Lung (tissue), 11 donors: ENCODE measurements at regions not wholly inside any gene's neighbourhood (a gene's known extent, or its start where the extent isn't known, plus 50 kb on each side); places are given as distances from the start of the nearest gene placed in this dataset.
A peak's percentile ranks its signal among the peaks of the same experiment; 100 is the strongest.

Source experiments
- ATAC-seq: fragments of 200-7000 bp; cut with Tn5 transposase; one replicate; pipeline ENCODE4 v1.9.1; 2020; ENCODE audit warnings: moderate number of reproducible peaks; ENCODE audit not compliant: insufficient read depth, low FRiP score
- DNase-seq, 3 donors: peaks; one replicate each; pipeline ENCODE4 v3.0.0-alpha.2; 2013 to 2017
- H3K27ac ChIP-seq, 2 donors: one replicate each; pipeline ENCODE4 v1.5.1; 2013; ENCODE audit warnings: mild to moderate bottlenecking in 2 of 2, moderate library complexity in 2 of 2, control low read depth in 1 of 2, inconsistent platforms in 1 of 2, low read depth in 1 of 2, low read length in 1 of 2
- H3K27me3 ChIP-seq, 3 donors: one replicate each; pipeline ENCODE4 v1.5.1; 2013; ENCODE audit warnings: low read length in 2 of 3; ENCODE audit not compliant: control insufficient read depth in 3 of 3, insufficient read depth in 3 of 3
- H3K36me3 ChIP-seq, 4 donors: one replicate each; pipeline ENCODE4 v1.5.1; 2013; ENCODE audit warnings: low read length in 4 of 4, mild to moderate bottlenecking in 1 of 4, moderate library complexity in 1 of 4; ENCODE audit not compliant: control insufficient read depth in 4 of 4, insufficient read depth in 4 of 4
- H3K4me1 ChIP-seq, 5 donors: one replicate each; pipeline ENCODE4 v1.5.1; 2013; ENCODE audit warnings: low read length in 5 of 5, mild to moderate bottlenecking in 2 of 5, moderate library complexity in 1 of 5; ENCODE audit not compliant: control insufficient read depth in 5 of 5, insufficient read depth in 5 of 5
- H3K4me3 ChIP-seq: one replicate; pipeline ENCODE4 v1.5.1; 2013; ENCODE audit warnings: mild to moderate bottlenecking, control low read depth, moderate library complexity
- H3K9ac ChIP-seq, 2 donors: one replicate each; pipeline ENCODE4 v1.5.1; 2013; ENCODE audit warnings: low read length in 2 of 2, control low read depth in 1 of 2; ENCODE audit not compliant: insufficient read depth in 1 of 2
- H3K9me3 ChIP-seq, 4 donors: one replicate each; pipeline ENCODE4 v1.5.1; 2013; ENCODE audit warnings: low read length in 3 of 4, mild to moderate bottlenecking in 1 of 4, moderate library complexity in 1 of 4; ENCODE audit not compliant: control insufficient read depth in 4 of 4, insufficient read depth in 3 of 4
- CTCF ChIP-seq: IDR thresholded peaks from 2 replicates; pipeline ENCODE4 v1.5.1; 2012; ENCODE audit warnings: mild to moderate bottlenecking; ENCODE audit errors: control extremely low read depth, extremely low read depth
- WGBS, 2 donors: extraction: QIAGEN DNeasy Blood & Tissue Kit; methylation state at CpG; one replicate each; pipeline ENCODE4 v1.1.7; 2013; 5-methylcytosine and 5-hydroxymethylcytosine counted together
- donor health status: control.
- donor health status: control.
- donor health status: Bipolar disorder and iron deficiency.
- donor health status: healthy.
- donor health status: DM: yes; HTN: yes; CAD: no.

- H3K9me3 ChIP-seq = no peaks in the 10 kb centered on the region
- WGBS, 2 donors = 87 to 88% methylated on average over 1 of the region's 1 CpG
- no peak for ATAC-seq
- DNase-seq = no peak
- H3K4me1 ChIP-seq = peaks cover 0 to 21% (median 4%) of the 10 kb centered on the region in 5 donors
- TF ChIP-seq CTCF = no peak
- no peaks in the 10 kb centered on the region for H3K27me3 ChIP-seq
- H3K9ac ChIP-seq = no peak overlapping the region
- H3K36me3 ChIP-seq = no peaks in the 10 kb centered on the region
- H3K27ac ChIP-seq = peak overlapping the region in 1 of 2 donors; percentile 9
- no peak overlapping the region for H3K4me3 ChIP-seq
Measured at GRCh38 chr3:64917914-64918453, 230.2 kb upstream of the ADAMTS9 start.

GRCh38 chr3:64916937-64917336 is 229.1 kb upstream of the ADAMTS9 start:
- WGBS, 2 donors = 68 to 77% methylated on average over 4 of the region's 4 CpGs
- H3K9ac ChIP-seq = no peak overlapping the region
- no peaks in the 10 kb centered on the region for H3K9me3 ChIP-seq
- no peaks in the 10 kb centered on the region for H3K27me3 ChIP-seq
- no peak overlapping the region for H3K4me3 ChIP-seq
- H3K27ac ChIP-seq = peak overlapping the region in 1 of 2 donors; percentile 60
- no peak for ATAC-seq
- DNase-seq = no peak
- peaks cover 0 to 19% (median 4%) of the 10 kb centered on the region in 5 donors for H3K4me1 ChIP-seq
- TF ChIP-seq CTCF = no peak
- no peaks in the 10 kb centered on the region for H3K36me3 ChIP-seq

GRCh38 chr3:64916192-64916798 is 228.5 kb upstream of the ADAMTS9 start:
- peaks cover 0 to 15% (median 4%) of the 10 kb centered on the region in 5 donors for H3K4me1 ChIP-seq
- 87 to 90% methylated on average over 8 of the region's 8 CpGs for WGBS, 2 donors
- H3K36me3 ChIP-seq = no peaks in the 10 kb centered on the region
- H3K27ac ChIP-seq = peak overlapping the region; percentile 30 to 60
- H3K9me3 ChIP-seq = no peaks in the 10 kb centered on the region
- no peak overlapping the region for H3K4me3 ChIP-seq
- TF ChIP-seq CTCF = no peak
- H3K27me3 ChIP-seq = no peaks in the 10 kb centered on the region
- no peak overlapping the region for H3K9ac ChIP-seq
- no peak for ATAC-seq
- DNase-seq = no peak
